GM21723 (cell line): ENCODE measurements at regions not wholly inside any gene's neighbourhood (a gene's known extent, or its start where the extent isn't known, plus 50 kb on each side); places are given as distances from the start of the nearest gene placed in this dataset.

ENCODE experiments used
- ATAC-seq: cut with Tn5 transposase; IDR thresholded peaks from one replicate; pipeline ENCODE4 v1.9.1; 2021; ENCODE audit warnings: mild to moderate bottlenecking, moderate library complexity; ENCODE audit not compliant: unreplicated experiment

DNA sequence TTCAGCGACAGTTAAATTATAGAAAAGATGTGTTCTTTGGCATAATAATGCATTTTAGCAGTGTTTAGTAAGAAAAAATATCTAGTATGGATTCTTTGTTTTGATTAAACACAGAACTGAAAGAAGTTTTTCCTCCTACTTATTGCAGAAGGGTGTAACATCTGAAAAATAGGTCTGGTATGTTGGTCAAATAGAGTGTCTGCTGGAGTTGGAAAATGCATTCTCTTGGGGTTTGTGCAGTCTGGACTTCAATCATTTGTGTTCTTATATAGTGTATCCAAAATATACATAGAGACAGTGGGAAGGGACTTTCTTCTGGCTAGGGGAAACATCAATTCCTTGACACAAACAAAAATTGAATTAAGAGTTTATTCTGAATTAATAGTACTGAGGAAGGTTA is 132.4 kb upstream of the MAN1A1 start:
- ATAC-seq, result no peak

DNA sequence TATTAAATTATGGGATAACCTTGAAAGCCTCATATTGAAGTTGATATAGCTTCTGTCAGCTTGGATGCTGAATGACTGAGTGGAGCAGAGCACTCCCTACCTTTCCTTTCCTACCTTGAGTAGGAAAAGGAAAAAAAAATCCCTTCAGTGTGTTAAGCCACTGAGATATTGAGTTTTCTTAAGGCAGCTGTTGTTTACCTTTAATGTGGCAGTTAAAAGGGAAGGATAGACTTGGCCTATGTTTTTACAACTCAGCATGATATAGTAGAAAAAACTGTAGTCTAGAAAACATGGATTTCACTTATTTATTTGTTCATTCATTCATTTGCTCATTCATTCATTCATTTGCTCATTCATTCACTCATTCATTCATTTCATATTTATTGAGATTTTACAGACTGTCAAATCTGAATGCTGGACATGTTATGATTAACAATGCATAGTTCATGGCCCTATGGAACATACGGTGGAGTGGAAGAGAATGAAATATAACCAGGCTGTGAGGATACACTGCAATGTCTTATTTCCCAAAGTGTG is 131.5 kb upstream of the MAN1A1 start:
- ATAC-seq, result no peak

DNA sequence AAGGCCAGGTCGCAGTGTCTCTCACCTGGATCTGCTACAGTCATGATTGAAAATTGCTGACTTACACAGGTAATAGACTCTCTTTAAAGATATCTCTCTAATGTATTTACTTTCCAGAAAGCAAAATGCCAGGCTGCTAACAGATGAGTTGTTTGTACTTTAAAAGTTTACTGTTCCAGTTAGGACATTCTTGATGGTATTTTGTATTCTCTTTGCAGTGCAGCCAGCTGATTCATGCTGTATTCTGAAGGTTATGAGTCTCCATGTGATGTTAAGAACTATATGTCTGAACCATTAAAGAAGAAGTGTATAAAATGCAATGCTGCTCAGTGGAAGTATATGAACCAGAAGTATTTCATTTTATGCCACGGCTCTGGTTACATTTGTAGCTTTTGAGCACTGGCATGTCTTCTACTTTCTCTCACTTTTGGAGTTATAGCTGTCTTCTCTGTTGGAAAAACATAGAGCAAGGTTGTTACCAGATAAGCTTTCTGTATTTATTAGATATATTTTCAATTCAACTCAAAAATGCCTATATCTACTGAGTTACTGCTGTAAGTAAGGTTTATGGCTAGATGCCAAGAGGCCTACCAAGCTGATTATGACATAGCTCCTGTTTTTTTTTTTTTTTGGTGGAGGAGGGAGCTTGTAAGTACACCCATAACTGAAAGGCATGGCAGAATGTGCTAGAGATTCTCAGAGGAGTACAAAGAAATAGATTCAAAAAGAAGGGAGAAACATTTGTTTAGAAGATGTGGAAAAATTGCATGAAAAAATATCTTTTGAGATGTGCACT is 130.5 kb upstream of the MAN1A1 start:
- ATAC-seq, result no peak

DNA sequence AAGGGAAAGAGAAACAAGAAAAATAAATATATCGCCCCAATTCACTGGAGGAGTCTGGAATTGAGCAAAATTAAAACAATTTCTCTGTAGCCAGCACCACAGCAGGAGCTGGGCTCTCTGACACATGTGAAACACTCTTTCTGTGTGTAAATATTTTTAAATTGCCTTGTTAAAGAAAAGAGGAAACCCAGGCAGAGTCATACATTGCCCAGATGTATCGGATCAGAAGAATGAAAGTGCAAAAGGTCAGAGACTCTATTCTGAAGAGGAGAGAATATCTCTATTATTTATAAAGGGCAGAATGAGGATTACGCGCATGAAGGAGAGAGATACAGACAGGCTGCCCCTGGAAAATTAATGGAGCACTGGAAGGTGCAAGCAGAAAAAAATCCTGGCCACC is 127.0 kb upstream of the MAN1A1 start:
- ATAC-seq, result peak; percentile 93

DNA sequence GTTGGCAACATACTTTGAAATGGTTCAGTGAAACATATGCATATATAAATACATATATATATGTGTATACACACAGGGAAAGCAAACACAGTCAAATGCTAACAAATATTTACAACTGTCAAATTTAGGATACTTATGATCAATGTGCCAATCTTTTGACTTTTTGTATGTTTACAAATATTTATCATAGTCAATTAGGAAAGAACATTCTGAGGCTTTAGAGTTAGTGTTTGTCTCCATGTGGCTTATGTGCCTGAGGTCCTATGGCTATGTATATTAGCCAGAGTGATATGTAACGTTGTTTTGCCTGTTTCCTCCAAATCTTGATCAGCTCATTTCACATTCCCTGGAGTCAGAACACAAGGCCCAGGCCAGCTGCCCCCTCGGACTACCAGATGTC is 126.5 kb upstream of the MAN1A1 start:
- ATAC-seq, result no peak

DNA sequence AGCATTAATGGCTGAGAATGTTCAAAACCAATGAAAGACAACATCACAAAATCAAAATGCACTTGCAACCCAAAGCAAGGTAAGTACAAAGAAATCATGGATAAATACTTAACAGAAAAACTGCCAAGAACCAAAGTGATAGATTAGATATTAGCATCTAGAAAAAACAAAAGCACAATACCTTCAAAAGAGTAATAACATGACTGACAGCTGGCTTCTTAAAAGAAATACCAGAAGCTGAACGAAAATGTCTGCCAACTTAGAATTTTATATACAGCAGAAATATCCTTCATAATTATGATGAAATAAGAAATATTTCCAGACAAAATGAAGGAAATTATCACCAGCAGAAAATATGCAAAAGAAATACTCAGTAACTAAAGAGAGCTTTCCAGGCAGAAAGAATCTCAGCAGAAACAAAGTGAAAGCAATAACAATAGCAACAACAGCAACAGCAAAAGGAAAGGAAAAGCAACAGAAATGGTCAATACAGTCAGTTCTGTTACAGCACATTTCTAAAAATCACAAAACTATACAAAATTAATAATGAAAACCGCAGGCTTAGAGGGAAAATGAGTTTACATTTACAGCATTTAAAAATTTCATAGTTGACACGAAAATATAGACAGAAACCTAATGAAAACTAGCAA is 121.5 kb upstream of the MAN1A1 start:
- ATAC-seq, result no peak

DNA sequence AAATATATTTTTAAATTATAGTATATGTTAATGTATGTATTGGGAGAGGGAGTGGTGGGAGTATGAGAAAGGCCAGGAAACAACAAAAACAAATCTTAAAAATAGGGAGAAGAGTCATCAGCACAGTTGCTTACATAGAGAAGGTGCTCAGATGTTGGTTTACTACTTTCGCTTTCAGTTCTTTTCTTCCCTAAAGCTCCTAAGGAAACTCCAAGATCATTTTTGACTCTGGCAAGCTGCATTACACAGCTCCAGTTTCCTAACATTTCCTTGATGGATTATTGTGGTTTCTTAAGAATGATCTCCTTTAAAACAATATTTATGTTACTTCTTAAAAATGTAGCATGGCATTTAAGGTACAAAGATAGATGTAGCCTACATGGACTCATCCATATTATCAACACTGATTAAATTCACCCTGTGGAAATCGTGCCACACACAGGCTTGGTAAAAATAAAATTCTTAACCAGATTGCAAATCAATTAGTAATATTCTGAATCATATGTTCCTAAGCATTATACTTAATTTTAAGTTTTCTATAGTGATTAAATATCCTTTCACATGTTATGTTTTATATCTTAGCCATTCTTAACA is 118.0 kb upstream of the MAN1A1 start:
- ATAC-seq, result no peak

DNA sequence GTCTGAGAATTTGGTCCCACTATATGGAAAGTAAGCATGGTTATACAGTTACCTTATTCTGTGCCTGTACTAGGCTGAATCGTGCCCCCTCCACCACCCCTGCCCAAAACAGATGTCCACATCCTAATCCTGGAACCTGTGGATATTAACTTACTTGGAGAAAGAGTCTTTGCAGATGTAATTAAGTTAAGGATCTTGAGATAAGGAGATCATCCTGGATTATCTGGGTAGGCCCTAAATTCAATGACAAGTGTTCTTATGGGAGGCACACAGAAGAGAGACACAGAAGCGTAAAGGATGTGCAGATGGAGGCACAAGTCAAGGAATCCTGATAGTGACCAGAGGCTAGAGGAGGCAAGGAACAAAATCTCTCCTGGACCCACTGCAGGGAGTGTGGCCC is 116.7 kb upstream of the MAN1A1 start:
- ATAC-seq, result no peak

DNA sequence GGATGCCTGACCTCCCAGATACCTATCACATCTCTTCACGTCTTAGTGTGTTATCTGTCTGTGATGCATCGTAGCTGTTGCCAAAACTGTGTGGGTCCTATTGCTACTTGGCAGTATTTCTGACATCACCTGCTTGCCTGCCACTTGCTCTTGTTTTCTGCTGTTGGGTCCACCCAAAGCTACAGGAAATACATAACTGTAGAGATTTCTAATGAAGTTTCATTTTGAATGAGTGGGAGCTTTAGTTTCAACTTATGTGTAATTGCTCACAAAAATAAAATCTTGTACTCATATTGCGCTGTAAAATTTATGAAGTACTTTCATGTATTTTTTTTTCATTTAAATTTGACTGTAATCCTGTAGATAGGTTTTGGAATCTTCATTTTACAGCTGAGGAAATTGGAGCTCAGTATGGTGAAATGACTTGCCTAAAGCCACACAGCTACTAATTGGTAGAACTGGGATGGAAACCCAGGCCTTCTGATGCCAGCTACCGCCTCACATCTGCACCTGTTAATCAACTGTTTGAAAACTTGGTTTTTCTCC is 113.6 kb upstream of the MAN1A1 start:
- ATAC-seq, result peak; percentile 75

DNA sequence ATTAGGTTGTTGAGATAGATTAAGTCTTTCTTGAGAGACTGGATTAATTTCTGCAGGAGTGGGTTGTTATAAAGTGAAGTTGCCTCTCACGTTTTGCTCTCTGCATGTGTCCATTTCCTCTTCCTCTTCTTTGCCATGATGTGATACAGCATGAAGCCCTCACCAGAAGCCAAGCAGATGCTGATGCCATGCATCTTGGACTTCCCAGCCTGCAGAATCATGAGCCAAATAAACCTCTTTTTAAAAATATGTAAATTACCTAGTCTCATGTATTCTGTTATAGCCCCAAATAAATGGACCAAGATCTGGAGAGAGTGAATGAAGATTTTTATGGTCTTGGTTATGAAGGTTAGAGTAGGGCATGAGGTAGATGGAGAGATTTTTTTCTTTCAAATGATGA is 111.6 kb upstream of the MAN1A1 start:
- ATAC-seq, result no peak

DNA sequence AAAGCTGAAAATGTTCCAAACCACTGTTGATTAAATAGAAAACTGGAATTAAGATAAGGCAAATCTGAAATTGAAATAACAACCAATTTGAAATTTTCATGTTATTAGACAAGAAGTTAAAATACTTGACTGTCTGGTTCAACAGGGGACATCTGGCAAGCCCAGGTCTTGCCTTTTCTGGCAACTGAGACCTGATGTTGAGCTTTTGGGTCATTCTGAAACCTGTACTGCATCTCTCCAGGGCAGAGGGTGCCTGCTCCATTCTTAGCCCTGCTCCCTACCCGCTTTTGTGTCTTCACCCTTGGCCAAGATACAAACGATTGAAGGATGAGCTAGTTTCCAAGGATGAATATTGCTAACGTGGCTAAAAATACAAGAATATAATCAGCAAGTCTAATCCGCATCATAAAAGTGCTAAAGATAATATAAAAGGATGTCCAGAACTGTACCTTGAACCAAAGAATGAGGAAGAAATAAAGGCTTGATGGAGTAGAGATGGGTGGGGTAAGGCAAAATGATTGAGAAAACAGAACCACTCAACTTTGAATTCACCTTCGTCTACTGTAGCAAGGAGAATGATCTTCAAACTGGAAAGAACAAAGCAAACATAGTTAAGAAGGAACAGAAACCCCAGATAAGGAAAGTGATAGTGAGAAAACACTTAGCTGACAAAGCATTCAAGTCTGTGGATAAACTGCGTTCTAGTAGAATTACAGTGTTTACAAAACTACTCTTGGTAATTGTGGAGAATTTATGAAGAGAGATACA is 109.8 kb upstream of the MAN1A1 start:
- ATAC-seq, result peak; percentile 80

DNA sequence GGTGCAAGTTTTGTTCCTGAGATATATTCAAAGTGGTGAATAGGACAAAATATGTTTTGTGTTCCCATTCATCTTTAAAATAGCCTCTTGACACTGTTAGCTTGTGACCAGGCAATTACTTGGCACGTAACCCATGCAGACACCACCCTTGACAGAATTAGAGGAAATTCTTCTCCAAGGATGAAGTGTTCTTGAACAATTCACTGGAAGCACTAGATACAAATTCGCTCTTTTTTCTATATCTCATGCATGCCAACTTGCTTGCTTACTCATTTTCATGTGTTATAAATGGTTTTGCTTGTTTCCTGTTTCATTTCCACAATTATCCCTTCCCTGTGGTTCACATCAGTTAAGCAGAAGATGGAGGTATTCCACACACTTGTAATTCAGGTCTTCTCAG is 105.2 kb upstream of the MAN1A1 start:
- no peak for ATAC-seq

DNA sequence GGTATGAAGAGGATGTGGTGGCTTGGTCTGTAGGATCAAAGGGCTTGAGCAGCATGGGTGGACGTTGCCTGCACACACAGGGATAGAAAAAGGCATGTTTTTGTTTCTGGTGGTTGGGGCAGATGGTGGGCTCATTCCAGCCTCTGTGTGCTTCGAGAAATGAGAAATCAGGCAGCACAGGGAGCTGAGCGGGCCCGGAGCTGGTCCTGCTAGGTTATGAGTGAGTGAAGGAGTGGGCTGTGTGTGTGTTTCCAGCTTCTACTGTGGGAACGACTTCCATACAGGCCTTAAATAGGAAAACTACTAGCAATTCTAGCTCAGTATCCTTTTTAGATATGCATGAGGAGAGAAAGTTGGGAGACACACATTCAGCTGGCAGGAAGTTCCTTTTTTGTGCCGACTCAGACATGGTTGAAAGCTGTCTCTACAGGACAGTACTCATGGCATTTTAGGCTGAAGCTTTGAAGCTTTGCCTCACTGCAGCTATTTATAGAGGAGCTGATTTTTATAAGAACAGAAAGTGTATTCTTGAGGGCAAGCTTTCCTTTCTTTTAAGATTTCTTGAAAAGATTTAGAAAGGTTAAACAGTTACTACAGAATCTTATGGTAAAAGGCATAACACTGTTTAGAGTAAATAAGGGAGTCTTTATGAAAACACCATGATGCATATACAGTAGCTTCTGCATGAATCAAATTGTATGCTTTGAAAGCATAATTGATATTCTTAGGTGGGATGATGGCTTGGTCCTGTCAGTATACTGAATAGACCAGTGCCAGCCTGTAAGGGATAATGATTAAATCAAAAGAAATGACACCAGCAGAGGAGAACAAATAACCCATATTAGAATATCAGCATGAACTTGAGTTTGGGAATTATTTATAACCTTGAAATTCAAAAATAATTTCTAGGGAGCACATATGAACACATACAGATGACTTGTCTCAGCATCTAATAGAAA is 104.0 kb upstream of the MAN1A1 start:
- no peak for ATAC-seq

DNA sequence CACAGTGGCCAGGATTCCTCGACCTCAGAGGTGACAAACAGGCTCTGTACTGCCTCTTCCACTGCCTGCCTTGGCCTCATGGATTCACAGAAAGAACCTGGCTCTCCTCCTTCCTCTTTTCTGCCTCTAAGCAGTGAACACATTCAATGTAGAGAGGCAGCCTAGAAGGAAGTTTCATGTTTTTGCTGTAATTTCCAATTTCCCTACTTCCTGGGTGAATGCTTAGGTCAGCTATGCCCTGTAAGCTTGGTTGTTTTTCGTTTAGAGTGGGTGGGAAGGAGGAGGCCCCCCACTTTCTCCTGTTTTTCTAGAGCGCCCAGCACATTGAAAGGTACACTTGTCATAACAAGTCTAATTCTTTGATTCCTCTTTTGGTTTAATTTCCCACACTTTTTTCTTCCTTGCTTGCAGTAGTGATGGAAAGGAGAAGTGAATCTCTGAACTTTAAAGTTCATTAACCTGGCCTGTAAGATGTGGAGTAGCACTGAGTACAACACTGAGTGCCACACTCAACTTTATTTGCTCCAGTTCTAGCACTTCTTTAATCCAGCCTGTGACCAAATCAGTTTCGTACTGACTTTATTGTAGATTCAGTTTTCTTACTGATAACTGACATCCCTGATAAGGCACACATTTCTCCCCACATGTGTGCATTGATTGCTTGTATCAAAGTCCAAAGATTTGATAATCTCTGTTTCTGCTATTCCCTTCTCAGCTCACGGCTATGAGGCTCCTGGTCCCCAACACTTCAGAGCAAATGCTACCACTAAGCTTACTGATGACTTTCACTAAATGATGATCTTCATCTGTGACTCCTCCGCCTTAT is 100.0 kb upstream of the MAN1A1 start:
- no peak for ATAC-seq

DNA sequence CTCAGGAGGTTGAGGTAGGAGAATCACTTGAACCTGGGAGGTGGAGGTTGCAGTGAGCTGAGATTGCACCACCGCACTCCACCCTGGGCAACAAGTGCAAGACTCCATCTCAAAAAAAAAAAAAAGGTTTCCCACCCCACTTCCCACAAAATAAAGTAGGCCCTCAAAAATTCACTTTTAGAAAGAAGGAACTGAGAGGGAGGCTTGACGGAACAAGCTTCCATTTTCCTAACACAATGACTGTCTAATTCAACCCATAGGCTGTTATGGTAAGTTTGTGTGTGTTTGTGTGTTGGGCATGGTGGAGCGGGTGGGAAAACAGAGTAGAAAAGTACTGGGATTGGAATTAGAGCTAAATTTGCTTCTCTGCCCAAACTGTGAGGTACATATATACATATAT is 98.4 kb upstream of the MAN1A1 start:
- ATAC-seq, result no peak

DNA sequence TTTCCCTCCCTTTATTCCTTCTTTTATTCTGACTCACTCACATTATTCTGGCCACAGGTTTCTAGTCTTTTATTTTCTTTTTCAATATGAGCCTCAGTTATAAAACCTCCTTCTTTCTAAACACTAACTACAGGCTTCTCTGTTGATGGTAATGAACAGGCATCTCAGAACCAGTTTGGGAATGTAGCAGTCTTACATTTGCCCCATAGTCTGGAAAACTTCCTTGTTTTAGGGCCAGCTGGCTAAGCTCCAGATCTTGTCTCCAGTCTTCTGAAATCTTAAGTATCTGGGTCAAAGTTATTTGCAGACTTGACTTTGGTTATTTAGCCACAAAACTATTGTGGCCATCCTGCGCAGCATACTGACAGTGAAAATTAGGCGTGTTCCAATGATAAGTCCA is 97.0 kb upstream of the MAN1A1 start:
- ATAC-seq, result no peak

DNA sequence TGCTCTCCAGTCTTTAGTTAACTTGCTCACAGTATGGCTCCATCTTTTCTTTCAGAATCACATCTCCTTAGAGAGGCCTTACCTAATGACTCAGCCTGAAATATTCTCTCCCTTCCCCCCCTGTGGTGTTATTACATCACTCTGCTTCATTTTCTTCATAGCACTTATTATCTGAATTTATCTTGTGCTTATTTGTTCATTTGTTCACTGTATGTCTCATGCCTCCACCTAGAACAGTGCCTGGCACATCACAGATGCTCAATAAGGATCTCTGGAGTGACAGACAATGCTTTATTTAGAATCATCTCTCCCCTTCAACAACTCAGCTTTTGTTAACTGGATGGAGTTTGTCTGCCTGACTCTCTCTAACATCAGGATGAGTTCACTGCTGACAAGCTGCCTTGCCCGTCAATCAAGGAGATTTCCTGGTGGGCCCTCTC is 96.6 kb upstream of the MAN1A1 start:
- no peak for ATAC-seq

DNA sequence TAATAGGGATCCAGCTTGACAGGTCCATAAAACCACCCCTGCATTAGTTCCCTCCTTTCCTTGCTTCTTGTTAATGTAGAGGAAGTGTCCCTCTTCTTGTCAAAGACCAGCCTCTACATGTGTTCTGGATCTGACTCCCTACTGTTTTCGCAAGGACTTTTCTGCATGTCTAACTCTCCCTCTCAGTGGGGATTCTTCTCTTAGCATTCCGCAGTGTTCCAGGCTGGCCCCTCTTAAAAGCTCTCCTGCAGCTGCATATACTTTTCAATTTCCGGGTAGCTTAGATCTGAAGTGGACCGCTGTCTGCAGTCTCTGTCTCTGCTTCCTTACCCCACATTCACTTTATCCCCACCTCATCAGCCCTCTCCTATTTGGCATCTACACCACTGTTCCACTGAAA is 96.1 kb upstream of the MAN1A1 start:
- no peak for ATAC-seq
